Neural crest cell (in vitro differentiated cells): ENCODE measurements at regions not wholly inside any gene's neighbourhood (a gene's known extent, or its start where the extent isn't known, plus 50 kb on each side); places are given as distances from the start of the nearest gene placed in this dataset.

Source experiments
- DNase-seq: peaks from one replicate; pipeline ENCODE4 v3.0.0; 2021; ENCODE audit warnings: low read depth, mixed read lengths, low spot score
- H3K27ac Mint-ChIP-seq: one replicate; pipeline ENCODE4 v1.8.0; 2021; ENCODE audit warnings: mild to moderate bottlenecking, mixed read lengths; ENCODE audit not compliant: unreplicated experiment
- H3K27me3 Mint-ChIP-seq: 2 replicates; pipeline ENCODE4 v1.8.0; 2021; ENCODE audit warnings: low read depth, mild to moderate bottlenecking, mixed read lengths
- H3K36me3 Mint-ChIP-seq: 2 replicates; pipeline ENCODE4 v1.8.0; 2021; ENCODE audit warnings: low read depth, mild to moderate bottlenecking, mixed read lengths
- H3K4me1 Mint-ChIP-seq: 2 replicates; pipeline ENCODE4 v1.8.0; 2021; ENCODE audit warnings: mixed read lengths
- H3K4me3 Mint-ChIP-seq: one replicate; pipeline ENCODE4 v1.8.0; 2021; ENCODE audit warnings: mild to moderate bottlenecking, mixed read lengths
- H3K9me3 Mint-ChIP-seq: 2 replicates; pipeline ENCODE4 v1.8.0; 2021; ENCODE audit warnings: mixed read lengths
- CTCF ChIP-seq: fragments of 200-600 bp; sonication (generic); conservative IDR thresholded peaks from 2 replicates; pipeline ENCODE4 v1.5.0; 2021; ENCODE audit warnings: antibody characterized with exemption, mild to moderate bottlenecking

GRCh38 chr18:54742659-54743604 is 85.3 kb upstream of the RAB27B start:
- no peak for DNase-seq
- Mint-ChIP-seq H3K27ac (no peak overlapping the region), H3K36me3 (no peaks in the 10 kb centered on the region), H3K27me3 (no peaks in the 10 kb centered on the region), H3K4me3 (no peak overlapping the region), H3K4me1 (no peaks in the 10 kb centered on the region), H3K9me3 (no peaks in the 10 kb centered on the region)
- no peak for TF ChIP-seq CTCF

- no peaks in the 10 kb centered on the region for H3K36me3 Mint-ChIP-seq
These were observed 84.7 kb upstream of the RAB27B start for GRCh38 chr18:54743605-54743995.

GRCh38 chr18:54749291-54749690 is 79.0 kb upstream of the RAB27B start:
- no peaks in the 10 kb centered on the region for H3K4me1 Mint-ChIP-seq
- peaks cover 3% of the 10 kb centered on the region for H3K27me3 Mint-ChIP-seq
- H3K4me3 Mint-ChIP-seq, result no peak overlapping the region
- DNase-seq, result no peak
- TF ChIP-seq CTCF, result no peak
- H3K36me3 Mint-ChIP-seq, result no peaks in the 10 kb centered on the region
- no peak overlapping the region for H3K27ac Mint-ChIP-seq
- H3K9me3 Mint-ChIP-seq, result no peaks in the 10 kb centered on the region

More at GRCh38 chr18:54743605-54743995, 84.7 kb upstream of the RAB27B start:
- Mint-ChIP-seq H3K27ac (no peak overlapping the region), H3K4me3 (no peak overlapping the region), H3K4me1 (no peaks in the 10 kb centered on the region), H3K9me3 (no peaks in the 10 kb centered on the region), H3K27me3 (no peaks in the 10 kb centered on the region)
- TF ChIP-seq CTCF, result no peak
- no peak for DNase-seq

- peaks cover 3% of the 10 kb centered on the region for H3K27me3 Mint-ChIP-seq
- DNase-seq, result no peak
These were observed 77.9 kb upstream of the RAB27B start for GRCh38 chr18:54750350-54750749.

GRCh38 chr18:54752185-54752584 is 76.1 kb upstream of the RAB27B start:
- Mint-ChIP-seq H3K4me1 (no peaks in the 10 kb centered on the region), H3K27me3 (peaks cover 3% of the 10 kb centered on the region), H3K27ac (no peak overlapping the region), H3K36me3 (no peaks in the 10 kb centered on the region), H3K4me3 (no peak overlapping the region), H3K9me3 (no peaks in the 10 kb centered on the region)
- DNase-seq, result no peak
- TF ChIP-seq CTCF, result no peak

More at GRCh38 chr18:54750350-54750749, 77.9 kb upstream of the RAB27B start:
- Mint-ChIP-seq H3K27ac (no peak overlapping the region), H3K9me3 (no peaks in the 10 kb centered on the region), H3K36me3 (no peaks in the 10 kb centered on the region), H3K4me1 (no peaks in the 10 kb centered on the region), H3K4me3 (no peak overlapping the region)
- no peak for TF ChIP-seq CTCF
